Adrenal gland (tissue), 5 donors: ENCODE measurements at regions not wholly inside any gene's neighbourhood (a gene's known extent, or its start where the extent isn't known, plus 50 kb on each side); places are given as distances from the start of the nearest gene placed in this dataset.

Experiments used
- CTCF ChIP-seq, 6 experiments: fragments of 450-650 bp in 4 of 6; fragments of 200-600 bp in 2 of 6; sonication (generic) in 1 of 6; IDR thresholded peaks; 1 replicate in 5 of 6; 2 replicates in 1 of 6; pipeline versions ENCODE4 v1.5.1 to v1.8.0; 2016 to 2021; ENCODE audit warnings: antibody characterized with exemption in 6 of 6, mild to moderate bottlenecking in 2 of 6, moderate library complexity in 1 of 6
- POLR2A ChIP-seq, 2 donors: fragments of 450-650 bp; IDR thresholded peaks; one replicate each; pipeline ENCODE4 v1.6.1; 2017; ENCODE audit warnings: antibody characterized with exemption in 2 of 2, mild to moderate bottlenecking in 2 of 2, moderate library complexity in 1 of 2
- donor health status: DM: no; HTN: no; CAD: no.

GRCh38 chr2:224175538-224175937 is 136.5 kb upstream of the SERPINE2 start:
- TF ChIP-seq POLR2A (IDR thresholded peaks at IDR 0.05): no peak
- TF ChIP-seq CTCF (IDR thresholded peaks at IDR 0.05): no peak
